GM12865 (cell line): ENCODE measurements at regions not wholly inside any gene's neighbourhood (a gene's known extent, or its start where the extent isn't known, plus 50 kb on each side); places are given as distances from the start of the nearest gene placed in this dataset.
A peak's percentile ranks its signal among the peaks of the same experiment; 100 is the strongest.

ENCODE experiments used
- DNase-seq: peaks from one replicate; pipeline ENCODE4 v3.0.0; 2010; ENCODE audit warnings: low read depth
- H3K4me3 ChIP-seq: 2 replicates; pipeline ENCODE4 v1.5.1; 2011; ENCODE audit warnings: mild to moderate bottlenecking, low read depth, low read length, control low read depth
- TF ChIP-seq, protein P1 (sequence below): IDR thresholded peaks from 2 replicates; pipeline ENCODE4 v1.5.1; 2011; ENCODE audit warnings: low read length, control low read depth, low read depth, inconsistent platforms; ENCODE audit not compliant: insufficient read depth; ENCODE audit errors: missing control alignments

DNA sequence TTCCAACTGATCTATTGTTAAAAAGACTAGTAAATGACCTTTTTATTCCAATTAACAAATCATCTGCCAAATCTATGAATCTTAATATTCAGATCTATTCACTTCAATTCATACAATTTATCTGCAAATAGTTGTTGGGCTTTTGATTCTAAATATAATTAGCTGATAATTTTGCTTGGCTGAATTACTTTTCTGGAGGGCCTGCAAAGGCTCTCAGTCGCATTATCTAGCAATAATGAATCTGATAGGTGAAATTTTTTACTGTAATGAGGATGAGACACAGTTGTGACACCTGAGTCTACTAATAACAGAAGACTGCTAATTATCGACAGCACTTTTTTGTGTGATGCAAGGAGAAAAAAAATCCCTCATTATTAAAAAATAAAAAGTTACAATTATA is 565.1 kb downstream of the ZEB2 start:
- TF ChIP-seq, protein P1, sequence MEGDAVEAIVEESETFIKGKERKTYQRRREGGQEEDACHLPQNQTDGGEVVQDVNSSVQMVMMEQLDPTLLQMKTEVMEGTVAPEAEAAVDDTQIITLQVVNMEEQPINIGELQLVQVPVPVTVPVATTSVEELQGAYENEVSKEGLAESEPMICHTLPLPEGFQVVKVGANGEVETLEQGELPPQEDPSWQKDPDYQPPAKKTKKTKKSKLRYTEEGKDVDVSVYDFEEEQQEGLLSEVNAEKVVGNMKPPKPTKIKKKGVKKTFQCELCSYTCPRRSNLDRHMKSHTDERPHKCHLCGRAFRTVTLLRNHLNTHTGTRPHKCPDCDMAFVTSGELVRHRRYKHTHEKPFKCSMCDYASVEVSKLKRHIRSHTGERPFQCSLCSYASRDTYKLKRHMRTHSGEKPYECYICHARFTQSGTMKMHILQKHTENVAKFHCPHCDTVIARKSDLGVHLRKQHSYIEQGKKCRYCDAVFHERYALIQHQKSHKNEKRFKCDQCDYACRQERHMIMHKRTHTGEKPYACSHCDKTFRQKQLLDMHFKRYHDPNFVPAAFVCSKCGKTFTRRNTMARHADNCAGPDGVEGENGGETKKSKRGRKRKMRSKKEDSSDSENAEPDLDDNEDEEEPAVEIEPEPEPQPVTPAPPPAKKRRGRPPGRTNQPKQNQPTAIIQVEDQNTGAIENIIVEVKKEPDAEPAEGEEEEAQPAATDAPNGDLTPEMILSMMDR = no peak
- DNase-seq = no peak
- H3K4me3 ChIP-seq = no peak overlapping the region

DNA sequence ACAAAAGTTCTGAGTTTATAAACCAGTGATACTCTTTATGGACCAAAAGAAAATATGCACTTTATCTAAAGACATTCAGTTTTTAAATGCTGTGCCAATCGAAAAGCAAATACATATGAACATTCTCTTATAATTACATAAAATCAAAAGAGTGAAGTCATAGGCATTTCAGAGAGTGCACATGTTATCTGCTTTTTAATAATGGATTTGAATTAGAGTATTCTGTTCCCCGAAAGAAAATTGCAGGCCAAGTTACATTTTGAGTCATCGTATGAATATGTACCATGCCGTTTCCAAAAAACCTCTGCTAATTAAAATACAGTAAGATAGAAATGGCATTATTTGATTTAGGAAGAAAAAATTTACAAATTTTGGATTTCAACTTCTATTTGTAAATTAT is 565.7 kb downstream of the ZEB2 start:
- H3K4me3 ChIP-seq = no peak overlapping the region
- no peak for DNase-seq
- TF ChIP-seq, protein P1 = no peak

DNA sequence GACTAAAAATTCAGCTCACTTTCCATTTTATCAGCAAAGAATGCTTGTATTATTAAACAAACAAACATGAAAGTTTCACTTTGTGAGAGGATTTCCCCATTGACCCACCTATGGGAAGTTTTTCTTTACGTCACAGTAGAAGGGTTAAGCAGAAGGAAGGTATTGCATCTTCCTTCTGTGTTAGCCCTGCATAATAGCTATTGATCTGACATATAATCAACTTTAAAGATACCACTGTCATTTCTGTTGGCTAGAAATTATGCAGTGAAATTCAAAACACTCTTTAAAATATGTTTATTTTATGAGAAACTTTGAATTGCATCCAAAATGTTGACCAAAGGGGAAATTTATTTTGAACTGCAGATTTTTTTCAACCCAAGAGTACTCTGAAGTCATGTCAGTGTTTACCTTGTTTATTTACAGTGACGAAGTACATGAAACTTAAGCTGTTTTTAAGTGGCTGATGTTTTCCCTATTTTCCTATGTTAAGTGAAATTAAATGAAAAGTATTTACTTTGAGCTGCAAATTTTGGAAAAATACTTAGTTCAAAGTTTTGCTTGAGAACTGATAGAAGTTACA is 566.4 kb downstream of the ZEB2 start:
- no peak for DNase-seq
- H3K4me3 ChIP-seq = no peak overlapping the region
- TF ChIP-seq, protein P1 = no peak

DNA sequence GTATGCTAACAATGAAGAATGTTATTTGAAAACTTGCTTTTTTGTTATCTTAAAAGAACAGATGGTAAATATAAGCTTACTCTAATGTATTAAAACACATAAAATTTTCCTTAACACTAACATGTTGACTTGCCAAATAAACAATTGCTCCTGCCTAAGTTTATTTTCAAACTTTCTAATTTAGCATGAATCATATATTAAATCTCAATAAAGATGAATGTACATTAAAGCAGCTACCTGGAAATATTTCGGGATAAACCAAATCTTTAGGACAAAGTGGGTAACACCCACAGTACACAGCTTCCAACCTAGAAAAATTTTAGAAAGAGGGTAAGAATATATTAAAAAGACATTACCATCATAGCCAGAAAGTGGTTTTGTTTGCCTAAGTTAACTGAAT is 567.4 kb downstream of the ZEB2 start:
- TF ChIP-seq, protein P1 = no peak
- H3K4me3 ChIP-seq = no peak overlapping the region
- DNase-seq = no peak

DNA sequence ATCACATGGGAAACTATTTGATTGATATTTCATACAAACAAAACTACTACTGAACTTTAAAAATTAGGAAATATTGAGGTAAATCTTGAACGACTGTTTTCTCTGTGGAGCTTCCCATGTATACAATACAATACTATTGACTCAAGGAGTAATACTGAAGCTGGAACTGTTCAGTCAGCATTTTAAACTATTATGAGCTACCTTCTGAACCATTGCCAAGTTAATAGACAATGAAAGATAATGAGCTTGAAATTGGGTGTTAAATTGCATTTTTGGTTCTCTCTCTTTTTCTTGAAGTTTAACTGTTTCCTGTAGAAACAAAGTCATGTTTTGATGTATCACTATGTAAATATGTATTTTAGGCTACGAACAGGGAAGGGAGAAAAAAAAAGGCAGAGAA is 569.2 kb downstream of the ZEB2 start:
- TF ChIP-seq, protein P1 = no peak
- no peak overlapping the region for H3K4me3 ChIP-seq
- DNase-seq = no peak

DNA sequence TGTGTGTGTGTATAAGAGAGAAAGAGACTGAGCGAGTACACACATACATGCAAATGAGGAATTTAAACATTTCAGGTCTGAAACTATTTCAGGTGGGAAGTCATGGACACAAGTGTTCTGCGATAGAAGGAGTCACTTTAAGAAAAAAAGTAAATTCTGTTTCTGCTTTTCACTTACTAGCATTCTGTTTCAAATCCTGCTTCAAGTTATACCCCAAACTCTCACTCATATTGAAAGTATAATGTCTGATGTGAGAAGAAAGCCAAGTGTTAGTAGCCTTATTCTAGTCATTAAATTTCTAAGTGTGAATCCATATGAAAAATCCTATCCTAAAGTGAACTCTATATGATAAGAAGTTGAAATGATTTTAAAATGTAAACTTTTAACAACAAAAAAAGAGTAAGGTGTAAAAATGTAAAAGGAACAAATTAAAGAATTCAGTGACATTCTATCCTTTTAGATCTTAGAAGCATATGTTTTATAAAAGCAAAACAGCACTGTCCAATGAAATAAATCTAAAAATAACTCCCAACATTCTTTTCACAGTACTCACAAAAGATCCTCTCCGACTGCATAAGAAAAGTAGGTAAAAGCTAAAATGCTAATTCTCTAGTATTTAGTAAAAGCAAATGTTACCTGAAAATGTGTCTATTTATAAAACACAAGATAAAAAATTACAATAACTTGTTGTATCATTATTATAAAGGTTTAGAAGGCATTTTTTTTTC is 570.6 kb downstream of the ZEB2 start:
- H3K4me3 ChIP-seq = no peak overlapping the region
- peak; percentile 6 for DNase-seq
- TF ChIP-seq, protein P1 = no peak

DNA sequence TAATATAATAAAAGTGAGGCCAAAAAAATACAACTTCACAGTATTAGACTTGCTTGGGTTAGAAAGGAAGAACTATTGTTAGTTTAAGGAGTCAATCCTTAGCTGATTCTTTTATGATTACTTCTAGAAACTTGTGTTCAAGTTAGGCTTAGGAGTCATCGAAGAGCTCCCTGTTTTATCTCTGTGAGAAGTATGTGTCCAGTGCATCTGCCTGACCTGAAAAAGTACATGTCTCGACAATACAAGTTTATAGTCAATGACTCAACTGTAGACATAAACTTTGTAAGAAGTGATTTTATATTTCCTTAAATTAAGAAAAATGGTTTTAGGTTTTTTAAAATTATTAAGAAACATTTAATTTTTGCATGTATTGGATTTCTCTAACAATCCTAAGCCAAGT is 571.2 kb downstream of the ZEB2 start:
- no peak for DNase-seq

More for the DNA sequence above, 571.2 kb downstream of the ZEB2 start:
- TF ChIP-seq, protein P1 = no peak
- H3K4me3 ChIP-seq = no peak overlapping the region
